SU-DHL-6 (cell line): ENCODE measurements at regions not wholly inside any gene's neighbourhood (a gene's known extent, or its start where the extent isn't known, plus 50 kb on each side); places are given as distances from the start of the nearest gene placed in this dataset.

Experiments
- H2AFZ ChIP-seq: fragments of 200-600 bp; sonication (generic); 2 replicates; pipeline ENCODE4 v1.6.1; 2014; ENCODE audit warnings: low read depth, mild to moderate bottlenecking, moderate library complexity, mixed read lengths, antibody characterized with exemption, low read length; ENCODE audit not compliant: severe bottlenecking
- H3F3A ChIP-seq: fragments of 200-600 bp; shearing (Covaris generic); 2 replicates; pipeline ENCODE4 v1.6.0; 2016; ENCODE audit warnings: antibody characterized with exemption, mild to moderate bottlenecking; ENCODE audit not compliant: insufficient read depth
- H3K27ac ChIP-seq: fragments of 200-600 bp; sonication (generic); 2 replicates; pipeline ENCODE4 v1.5.1; 2016; ENCODE audit warnings: low read depth, mild to moderate bottlenecking, low read length, moderate library complexity, mixed read lengths
- H3K27me3 ChIP-seq: fragments of 200-600 bp; sonication (generic), shearing (Covaris generic); 2 replicates; pipeline ENCODE4 v1.6.0; 2014; ENCODE audit warnings: mild to moderate bottlenecking, low read length
- H3K36me3 ChIP-seq: fragments of 200-600 bp; sonication (generic); 2 replicates; pipeline ENCODE4 v1.6.1; 2014; ENCODE audit warnings: mild to moderate bottlenecking, low read length, mixed read lengths
- H3K4me2 ChIP-seq: fragments of 300-600, 200-600 bp; shearing (Covaris generic), sonication (generic); 2 replicates; pipeline ENCODE4 v1.6.0; 2014; ENCODE audit warnings: low read length, low read depth, mild to moderate bottlenecking; ENCODE audit not compliant: poor library complexity, severe bottlenecking
- H3K4me3 ChIP-seq: fragments of 200-600 bp; sonication (generic); 2 replicates; pipeline ENCODE4 v1.5.1; 2014; ENCODE audit warnings: antibody characterized with exemption, low read length, mild to moderate bottlenecking, mixed read lengths; ENCODE audit not compliant: insufficient read depth, poor library complexity, severe bottlenecking
- H3K79me2 ChIP-seq: fragments of 200-600 bp; sonication (generic); 2 replicates; pipeline ENCODE4 v1.6.1; 2014; ENCODE audit warnings: mild to moderate bottlenecking, low read length, moderate library complexity; ENCODE audit not compliant: insufficient read depth
- H3K9ac ChIP-seq: fragments of 200-600 bp; sonication (generic); 2 replicates; pipeline ENCODE4 v1.7.0; 2014; ENCODE audit warnings: mild to moderate bottlenecking, low read length
- H3K9me2 ChIP-seq: fragments of 200-600 bp; sonication (generic); replicated peaks from 2 replicates; pipeline ENCODE4 v1.6.1; 2014; ENCODE audit warnings: low read length; ENCODE audit not compliant: insufficient read depth
- H3K9me3 ChIP-seq: fragments of 200-600 bp; sonication (generic); 2 replicates; pipeline ENCODE4 v1.6.1; 2014; ENCODE audit warnings: low read length, mixed read lengths; ENCODE audit not compliant: insufficient read depth
- H4K20me1 ChIP-seq: fragments of 200-600 bp; sonication (generic); 2 replicates; pipeline ENCODE4 v1.6.1; 2014; ENCODE audit warnings: low read depth, mild to moderate bottlenecking, antibody characterized with exemption, low read length, moderate library complexity, mixed read lengths
- CTCF ChIP-seq: fragments of 200-600 bp; sonication (generic); IDR thresholded peaks from one replicate; pipeline ENCODE4 v1.5.1; 2017; ENCODE audit warnings: antibody characterized with exemption, mild to moderate bottlenecking, low read length, moderate library complexity; ENCODE audit not compliant: insufficient read depth, poor library complexity, severe bottlenecking
- EZH2phosphoT487 ChIP-seq: fragments of 200-600 bp; sonication (generic), shearing (Covaris generic); conservative IDR thresholded peaks from 2 replicates; pipeline ENCODE4 v1.6.1; 2018; ENCODE audit warnings: mild to moderate bottlenecking, antibody characterized with exemption, low read length, moderate library complexity, mixed read lengths

GRCh38 chr13:34167347-34167746, 349.4 kb downstream of the RFC3 start:
- Histone ChIP-seq H3F3A (no peaks in the 10 kb centered on the region), H3K27ac (no peak overlapping the region), H2AFZ (no peak overlapping the region), H3K9me3 (no peaks in the 10 kb centered on the region), H3K79me2 (no peaks in the 10 kb centered on the region), H3K36me3 (no peaks in the 10 kb centered on the region), H4K20me1 (no peaks in the 10 kb centered on the region), H3K27me3 (no peaks in the 10 kb centered on the region), H3K4me2 (no peak overlapping the region), H3K4me3 (no peak overlapping the region), H3K9ac (no peak overlapping the region), H3K9me2 (no peaks in the 10 kb centered on the region)
- TF ChIP-seq EZH2phosphoT487: no peak
- no peak for TF ChIP-seq CTCF

- Histone ChIP-seq H2AFZ (no peak overlapping the region), H3K9me3 (no peaks in the 10 kb centered on the region), H3K79me2 (no peaks in the 10 kb centered on the region), H3K4me2 (no peak overlapping the region), H3K9ac (no peak overlapping the region), H4K20me1 (no peaks in the 10 kb centered on the region), H3F3A (no peaks in the 10 kb centered on the region), H3K27me3 (no peaks in the 10 kb centered on the region), H3K4me3 (no peak overlapping the region), H3K9me2 (no peaks in the 10 kb centered on the region), H3K36me3 (no peaks in the 10 kb centered on the region), H3K27ac (no peak overlapping the region)
- no peak for TF ChIP-seq CTCF
- no peak for TF ChIP-seq EZH2phosphoT487
Observed at GRCh38 chr13:34172048-34172447, 354.1 kb downstream of the RFC3 start.

- no peaks in the 10 kb centered on the region for H3K9me3 ChIP-seq
- H3K9me2 ChIP-seq: no peaks in the 10 kb centered on the region
- H4K20me1 ChIP-seq: no peaks in the 10 kb centered on the region
- TF ChIP-seq CTCF (no peak), EZH2phosphoT487 (no peak)
- no peak overlapping the region for H3K9ac ChIP-seq
- no peak overlapping the region for H3K27ac ChIP-seq
- no peak overlapping the region for H3K4me3 ChIP-seq
- no peak overlapping the region for H2AFZ ChIP-seq
- no peaks in the 10 kb centered on the region for H3F3A ChIP-seq
- H3K79me2 ChIP-seq: no peaks in the 10 kb centered on the region
- no peak overlapping the region for H3K4me2 ChIP-seq
- no peaks in the 10 kb centered on the region for H3K36me3 ChIP-seq
- no peaks in the 10 kb centered on the region for H3K27me3 ChIP-seq
Observed at GRCh38 chr13:34174671-34175145, 356.8 kb downstream of the RFC3 start.
